ENCODE measurements at regions not wholly inside any gene's neighbourhood (a gene's known extent, or its start where the extent isn't known, plus 50 kb on each side); places are given as distances from the start of the nearest gene placed in this dataset.
A peak's percentile ranks its signal among the peaks of the same experiment; 100 is the strongest.

DNA sequence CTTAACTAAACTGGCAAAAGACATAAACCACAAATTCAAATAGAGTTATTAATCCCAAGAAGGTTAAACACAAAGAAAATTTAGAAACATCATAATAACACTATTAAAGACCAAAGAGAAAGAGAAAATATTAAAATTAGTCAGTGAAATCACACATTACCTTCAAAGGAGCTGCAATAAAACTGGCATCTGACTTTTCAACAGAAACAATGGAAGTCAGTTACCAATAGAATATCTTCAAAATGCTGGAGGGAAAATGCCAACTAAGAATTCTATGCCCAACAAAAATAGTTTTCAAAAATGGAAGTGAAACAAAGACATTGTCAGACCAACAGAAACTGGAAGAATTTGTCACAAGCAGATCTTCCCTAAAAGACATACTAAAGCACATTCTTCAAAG is 68.7 kb upstream of the RNF7 start:
- no peak for DNase-seq (ENCODE audit: low spot score)

DNA sequence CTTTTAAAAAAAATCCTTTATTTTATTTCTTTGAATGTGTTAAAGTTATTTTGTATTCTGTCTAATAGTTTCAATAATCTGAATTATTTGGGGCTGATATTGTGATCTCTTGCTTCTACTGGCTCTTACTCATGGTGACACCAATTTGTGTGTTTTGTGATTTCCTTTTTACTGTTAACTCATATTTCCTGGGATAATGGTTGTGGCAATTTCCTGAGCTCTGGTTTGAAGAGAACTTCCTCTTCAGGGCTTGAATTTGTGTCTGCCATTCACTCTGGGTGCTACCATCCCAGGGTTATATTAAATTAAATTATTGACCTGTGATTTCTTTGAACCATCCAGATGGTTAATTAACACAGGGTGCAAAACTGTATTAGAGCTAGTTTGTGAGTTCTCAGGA is 60.4 kb upstream of the RNF7 start:
- no peak for DNase-seq (ENCODE audit: low spot score)

DNA sequence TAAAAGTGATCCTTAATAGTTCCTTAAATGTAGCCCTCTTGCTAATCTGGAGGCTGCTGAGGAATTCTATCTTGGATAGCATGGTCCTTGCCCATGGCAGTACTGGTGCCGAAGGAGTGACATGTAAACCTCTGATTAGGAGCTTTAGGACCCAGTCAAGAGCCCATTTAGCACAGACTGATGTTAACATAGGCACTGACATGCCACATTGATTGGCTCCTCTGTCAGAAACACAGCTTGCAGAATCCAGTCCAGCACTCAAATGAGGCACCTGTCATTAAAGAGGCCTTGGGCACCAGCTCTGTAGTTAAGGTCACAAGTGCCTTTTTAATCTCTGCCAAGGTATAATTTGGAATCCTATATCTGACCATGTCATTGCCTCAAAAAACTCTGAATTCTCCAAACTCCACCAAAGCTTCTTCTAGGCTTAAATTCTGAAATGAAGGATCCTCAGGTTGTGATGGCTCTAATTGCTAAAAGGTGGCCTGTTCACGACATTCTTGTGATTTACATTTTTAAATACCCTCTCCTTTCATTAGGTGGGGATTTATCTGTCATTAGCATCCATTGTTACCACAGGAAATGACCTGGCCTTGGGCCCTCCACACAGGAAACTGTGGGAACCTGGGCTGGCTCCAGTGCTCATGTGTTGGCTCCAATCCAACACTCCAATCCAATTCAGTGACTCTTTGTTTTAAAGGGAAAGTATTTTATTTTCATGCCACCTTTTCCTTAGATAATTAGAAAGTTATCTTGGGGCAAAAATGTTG is 57.3 kb upstream of the RNF7 start:
- peak; percentile 31 for DNase-seq (ENCODE audit: low spot score)

DNA sequence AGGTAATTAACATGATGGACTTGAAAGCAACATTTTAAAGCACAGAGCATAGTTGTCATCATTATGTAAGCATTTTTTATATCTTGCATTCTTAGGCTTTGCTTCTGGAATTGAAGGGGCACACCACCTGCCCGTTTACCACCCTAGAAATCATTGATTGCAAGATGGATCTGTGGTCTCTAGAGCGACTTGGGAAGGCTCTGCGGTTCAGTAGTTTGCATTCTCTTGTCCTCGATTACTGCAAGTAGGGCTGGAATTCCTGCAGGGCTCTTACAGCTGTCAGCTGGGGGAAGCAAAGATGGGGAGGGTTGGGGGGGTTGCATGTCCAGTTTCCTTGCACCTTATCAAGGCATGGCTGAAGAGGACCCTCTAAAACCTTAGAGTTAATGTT is 56.7 kb upstream of the RNF7 start:
- DNase-seq (ENCODE audit: low spot score) = no peak

DNA sequence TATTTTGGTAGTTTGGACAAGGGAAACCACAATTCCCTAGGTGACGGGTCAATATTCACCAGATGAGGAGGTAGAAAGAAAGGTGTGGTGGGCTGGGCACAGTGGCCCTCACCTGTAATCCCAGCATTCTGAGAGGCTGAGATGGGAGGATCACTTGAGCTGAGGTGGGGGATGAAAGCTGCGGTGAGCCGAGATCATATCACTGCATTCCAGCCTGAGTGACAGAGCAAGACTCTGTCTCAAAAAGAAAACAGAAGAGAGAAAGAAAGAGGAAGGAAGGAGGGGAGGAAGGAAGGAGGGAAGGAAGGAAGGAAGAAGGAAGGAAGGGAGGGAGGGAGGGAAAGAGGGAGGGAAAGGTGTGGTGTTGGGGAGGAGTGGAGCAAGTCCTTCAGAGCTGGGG is 56.1 kb upstream of the RNF7 start:
- DNase-seq (ENCODE audit: low spot score) = no peak

DNA sequence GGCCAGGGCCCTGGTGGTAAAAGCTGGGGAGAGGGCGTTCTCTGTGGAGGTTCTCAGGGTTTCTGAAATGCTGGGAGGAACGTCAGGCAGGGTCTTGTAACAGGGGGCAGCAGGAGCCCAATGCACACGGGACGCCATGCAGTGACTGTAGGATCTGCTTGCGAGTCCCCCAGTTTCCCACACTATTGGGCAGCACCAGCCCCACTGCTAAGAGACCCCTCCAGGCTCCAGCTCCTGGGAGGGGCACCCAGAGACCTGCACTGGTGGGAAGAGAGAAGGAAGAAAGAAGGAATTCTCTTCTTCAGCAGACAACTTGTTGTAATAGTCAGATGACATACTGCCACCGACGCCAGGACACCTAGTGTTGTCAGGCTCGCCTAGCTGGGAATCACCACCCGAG is 55.2 kb upstream of the RNF7 start:
- no peak for DNase-seq (ENCODE audit: low spot score)

DNA sequence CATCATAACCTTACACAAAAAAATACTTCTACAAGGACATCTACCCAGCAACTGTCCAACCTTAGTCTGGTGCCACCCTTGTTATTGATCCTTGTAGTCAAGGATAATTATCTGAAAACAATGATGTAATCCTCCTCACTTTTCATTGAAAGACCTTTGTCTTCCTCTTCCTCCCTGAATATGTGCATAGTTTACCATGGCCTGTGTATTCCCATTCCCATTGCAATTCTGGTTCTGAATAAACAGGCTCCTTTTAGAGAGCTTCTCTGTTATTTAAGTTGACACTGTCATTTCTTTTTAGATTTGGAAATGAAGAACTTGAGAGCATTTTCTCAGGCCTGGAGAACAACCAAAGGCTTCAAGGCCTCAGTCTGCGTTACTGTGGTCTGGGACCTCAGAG is 53.3 kb upstream of the RNF7 start:
- DNase-seq (ENCODE audit: low spot score) = no peak

DNA sequence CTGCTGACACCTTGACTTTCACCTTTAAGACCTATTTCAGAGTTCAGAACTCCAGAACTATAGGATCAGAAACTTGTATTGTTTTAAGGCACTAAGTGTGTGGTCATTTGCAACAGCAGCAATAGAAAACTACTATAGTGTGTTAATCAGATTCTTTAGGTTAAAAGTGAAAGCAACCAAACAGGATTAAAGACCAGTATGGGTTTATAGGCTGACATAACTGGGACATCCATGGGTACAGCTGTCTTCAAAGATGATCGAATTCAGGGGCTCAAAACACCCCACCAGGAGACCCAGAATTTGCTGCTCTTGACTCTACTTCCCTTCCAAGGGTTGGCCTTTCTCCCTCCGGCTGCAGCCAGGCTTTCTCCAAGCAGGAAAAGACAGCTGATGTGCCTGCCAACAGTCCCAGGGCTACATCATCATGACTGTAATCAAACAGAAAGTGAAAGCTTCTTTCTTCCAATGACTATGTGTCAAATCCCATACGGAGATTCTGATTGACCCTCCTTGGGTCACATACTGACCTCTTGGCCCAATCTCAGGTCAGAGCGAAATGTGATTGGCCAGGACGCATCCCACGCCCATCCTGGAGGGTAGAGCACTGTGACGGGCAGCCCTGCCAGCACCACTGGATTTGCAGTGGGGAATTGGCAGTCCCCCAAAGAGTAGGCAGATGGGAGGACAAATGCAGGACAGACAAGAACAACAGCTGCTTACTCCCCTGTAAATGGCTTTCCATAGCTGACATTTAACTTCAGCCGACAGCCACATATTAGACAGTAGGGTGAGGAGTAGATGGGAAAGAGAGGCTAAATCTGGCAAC is 51.4 kb upstream of the RNF7 start:
- DNase-seq (ENCODE audit: low spot score) = peak; percentile 60

Measured in hepatic stellate cell (primary cell).